ENCODE measurements at regions not wholly inside any gene's neighbourhood (a gene's known extent, or its start where the extent isn't known, plus 50 kb on each side); places are given as distances from the start of the nearest gene placed in this dataset.

- Histone ChIP-seq H3K23ac (ENCODE audit: low read depth, low read length) (no peak overlapping the region), H4K20me1 (ENCODE audit: insufficient read depth, low read length) (no peaks in the 10 kb centered on the region), H3K9me3 (ENCODE audit: control insufficient read depth, insufficient read depth, low read length) (no peaks in the 10 kb centered on the region), H3K56ac (ENCODE audit: extremely low read depth, insufficient read depth, low read length) (no peak overlapping the region), H2BK15ac (ENCODE audit: low read depth, low read length) (no peak overlapping the region), H3K18ac (ENCODE audit: low read depth, low read length) (no peak overlapping the region), H4K5ac (ENCODE audit: low read depth, low read length) (no peak overlapping the region), H3K27me3 (ENCODE audit: control insufficient read depth, insufficient read depth, low read length) (peaks cover 46% of the 10 kb centered on the region), H3K36me3 (ENCODE audit: control insufficient read depth, insufficient read depth, low read length) (no peaks in the 10 kb centered on the region), H3K9ac (ENCODE audit: low read depth, low read length) (no peak overlapping the region), H4K8ac (ENCODE audit: low read depth in 2 of 2, low read length in 2 of 2) (no peak overlapping the region), H3K4me2 (ENCODE audit: low read depth, low read length) (no peak overlapping the region), H2BK20ac (ENCODE audit: low read depth, low read length) (no peak overlapping the region), H3K4me1 (ENCODE audit: control insufficient read depth, insufficient read depth, low read length) (no peaks in the 10 kb centered on the region), H2AK5ac (ENCODE audit: low read depth, low read length) (no peak overlapping the region), H2BK5ac (ENCODE audit: low read depth, low read length, poor library complexity, severe bottlenecking) (no peak overlapping the region), H3K14ac (replicated peaks; ENCODE audit: low read depth, low read length) (no peak overlapping the region), H3K79me1 (ENCODE audit: low read depth in 1 of 2, low read length in 2 of 2) (no peaks in the 10 kb centered on the region), H2AFZ (replicated peaks; ENCODE audit: low read length, poor library complexity) (no peak overlapping the region), H2AK9ac (replicated peaks; ENCODE audit: low read depth, low read length, poor library complexity) (no peak overlapping the region), H3K27ac (ENCODE audit: insufficient read depth, low read length) (no peak overlapping the region), H2BK120ac (ENCODE audit: low read depth, low read length) (no peak overlapping the region), H3K4ac (ENCODE audit: low read depth, low read length) (no peak overlapping the region), H3K4me3 (ENCODE audit: insufficient read depth, low read depth, low read length) (no peak overlapping the region), H3K9me1 (ENCODE audit: insufficient read depth, low read length) (no peaks in the 10 kb centered on the region), H4K91ac (ENCODE audit: insufficient read depth, low read depth, low read length) (no peak overlapping the region)
- WGBS, 2 experiments (ENCODE audit: extremely low coverage in 2 of 2, insufficient read length in 1 of 2): no CpG with 5 or more reads among the region's 5 CpGs
- no peak for ATAC-seq (ENCODE audit: low read depth)
- intact Hi-C loops (cut with micrococcal nuclease): no loop called here
- ChIA-PET CTCF (no interaction called here), POLR2A (ENCODE audit: unreplicated experiment) (no interaction called here)
- TF ChIP-seq MAFK (IDR thresholded peaks at IDR 0.05; ENCODE audit: low read depth, low read length) (no peak), CEBPB (IDR thresholded peaks at IDR 0.05; ENCODE audit: low read depth, low read length) (no peak), POLR2A (IDR thresholded peaks at IDR 0.05; ENCODE audit: low read depth, low read length) (no peak), MXI1 (IDR thresholded peaks at IDR 0.05; ENCODE audit: borderline replicate concordance, low read depth, low read length) (no peak), RAD21 (IDR thresholded peaks at IDR 0.05; ENCODE audit: low read length) (no peak), RFX5 (IDR thresholded peaks at IDR 0.05; ENCODE audit: low read depth, low read length) (no peak), NFE2L2 (IDR thresholded peaks at IDR 0.05; ENCODE audit: low read depth, low read length) (no peak), RCOR1 (IDR thresholded peaks at IDR 0.05; ENCODE audit: insufficient replicate concordance, low read length) (no peak), BHLHE40 (IDR thresholded peaks at IDR 0.05; ENCODE audit: low read depth, low read length) (no peak), CHD1 (IDR thresholded peaks at IDR 0.05; ENCODE audit: low read depth, low read length) (no peak), SMC3 (IDR thresholded peaks at IDR 0.05; ENCODE audit: low read depth, low read length) (no peak), CTCF (conservative IDR thresholded peaks at IDR 0.05; ENCODE audit: low read depth, low read length) (no peak), ELK1 (IDR thresholded peaks at IDR 0.05; ENCODE audit: borderline replicate concordance, low read depth, low read length) (no peak), MAZ (IDR thresholded peaks at IDR 0.05; ENCODE audit: borderline replicate concordance, low read depth, low read length) (no peak), FOS (IDR thresholded peaks at IDR 0.05; ENCODE audit: low read depth, low read length) (no peak)
- TF ChIP-seq, protein P1, sequence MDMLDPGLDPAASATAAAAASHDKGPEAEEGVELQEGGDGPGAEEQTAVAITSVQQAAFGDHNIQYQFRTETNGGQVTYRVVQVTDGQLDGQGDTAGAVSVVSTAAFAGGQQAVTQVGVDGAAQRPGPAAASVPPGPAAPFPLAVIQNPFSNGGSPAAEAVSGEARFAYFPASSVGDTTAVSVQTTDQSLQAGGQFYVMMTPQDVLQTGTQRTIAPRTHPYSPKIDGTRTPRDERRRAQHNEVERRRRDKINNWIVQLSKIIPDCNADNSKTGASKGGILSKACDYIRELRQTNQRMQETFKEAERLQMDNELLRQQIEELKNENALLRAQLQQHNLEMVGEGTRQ (IDR thresholded peaks at IDR 0.05; ENCODE audit: low read depth, low read length): no peak
- dilution Hi-C loops (cut with HindIII; ENCODE audit: low sequenced_read_pairs, unreplicated experiment): no loop called here
- no TSS peak for BruUV-seq (replicated peaks)
- in situ Hi-C loops (cut with MboI; ENCODE audit: low sequenced_read_pairs): no loop called here
- DNase-seq: no peak
Observed at GRCh38 chr2:65691816-65692215, 259.4 kb upstream of the SPRED2 start.

All from IMR-90 (cell line).